Fibroblast of lung (primary cell): ENCODE measurements at regions not wholly inside any gene's neighbourhood (a gene's known extent, or its start where the extent isn't known, plus 50 kb on each side); places are given as distances from the start of the nearest gene placed in this dataset.

Source experiments
- EZH2 ChIP-seq: IDR thresholded peaks from 2 replicates; pipeline ENCODE4 v1.5.1; 2012; ENCODE audit warnings: low read length, control low read depth, mild to moderate bottlenecking; ENCODE audit errors: missing control alignments
- TF ChIP-seq, protein P1 (sequence below), 2 donors: IDR thresholded peaks in 1 of 2; conservative IDR thresholded peaks in 1 of 2; 1 replicate in 1 of 2; 2 replicates in 1 of 2; pipeline ENCODE4 v1.5.1; 2011 to 2012; ENCODE audit warnings: low read length in 2 of 2, control low read depth in 1 of 2, inconsistent platforms in 1 of 2, low read depth in 1 of 2, mild to moderate bottlenecking in 1 of 2

DNA sequence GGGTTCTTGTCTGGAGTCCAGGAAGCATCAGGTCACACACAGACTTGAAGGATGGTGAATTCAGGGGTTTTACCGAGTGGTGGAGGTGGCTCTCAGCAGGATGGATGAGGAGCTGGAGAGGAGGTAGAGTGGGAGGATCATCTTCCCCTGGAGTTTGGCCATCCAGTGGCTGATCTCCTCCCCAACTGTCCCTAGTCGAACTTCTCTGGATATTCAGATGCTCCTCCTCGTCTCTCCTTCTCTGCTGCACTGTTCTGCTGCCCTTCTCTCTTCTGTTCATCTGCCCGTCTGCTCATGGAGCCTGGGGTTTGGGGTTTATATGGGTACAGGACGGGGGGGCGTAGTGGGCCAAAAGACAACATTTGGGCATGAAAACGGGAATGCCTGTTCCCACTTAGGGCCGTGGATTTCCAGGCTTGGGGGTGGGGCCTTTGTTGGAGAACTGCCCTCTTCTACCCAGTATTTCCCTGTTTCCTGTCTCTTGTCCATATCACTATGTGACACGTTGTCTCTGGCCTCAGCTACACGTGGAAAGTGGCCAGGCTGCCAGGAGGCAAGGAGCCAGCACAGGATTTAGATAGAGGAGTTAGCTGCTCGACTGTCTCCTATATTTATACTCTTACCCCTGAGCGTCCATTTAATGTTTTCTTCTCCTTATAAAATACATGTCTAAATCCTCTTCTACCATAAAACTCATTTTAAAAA lies 76.7 kb downstream of the SIPA1L2 start:
- TF ChIP-seq, protein P1, sequence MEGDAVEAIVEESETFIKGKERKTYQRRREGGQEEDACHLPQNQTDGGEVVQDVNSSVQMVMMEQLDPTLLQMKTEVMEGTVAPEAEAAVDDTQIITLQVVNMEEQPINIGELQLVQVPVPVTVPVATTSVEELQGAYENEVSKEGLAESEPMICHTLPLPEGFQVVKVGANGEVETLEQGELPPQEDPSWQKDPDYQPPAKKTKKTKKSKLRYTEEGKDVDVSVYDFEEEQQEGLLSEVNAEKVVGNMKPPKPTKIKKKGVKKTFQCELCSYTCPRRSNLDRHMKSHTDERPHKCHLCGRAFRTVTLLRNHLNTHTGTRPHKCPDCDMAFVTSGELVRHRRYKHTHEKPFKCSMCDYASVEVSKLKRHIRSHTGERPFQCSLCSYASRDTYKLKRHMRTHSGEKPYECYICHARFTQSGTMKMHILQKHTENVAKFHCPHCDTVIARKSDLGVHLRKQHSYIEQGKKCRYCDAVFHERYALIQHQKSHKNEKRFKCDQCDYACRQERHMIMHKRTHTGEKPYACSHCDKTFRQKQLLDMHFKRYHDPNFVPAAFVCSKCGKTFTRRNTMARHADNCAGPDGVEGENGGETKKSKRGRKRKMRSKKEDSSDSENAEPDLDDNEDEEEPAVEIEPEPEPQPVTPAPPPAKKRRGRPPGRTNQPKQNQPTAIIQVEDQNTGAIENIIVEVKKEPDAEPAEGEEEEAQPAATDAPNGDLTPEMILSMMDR (conservative IDR thresholded peaks at IDR 0.05 in 1 of 2, IDR thresholded peaks at IDR 0.05 in 1 of 2; ENCODE audit: low read depth in 1 of 2, low read length in 2 of 2), result no peak
- no peak for TF ChIP-seq EZH2
